GM18520 (cell line): ENCODE measurements at regions not wholly inside any gene's neighbourhood (a gene's known extent, or its start where the extent isn't known, plus 50 kb on each side); places are given as distances from the start of the nearest gene placed in this dataset.

Experiments
- ATAC-seq: cut with Tn5 transposase; IDR thresholded peaks from one replicate; pipeline ENCODE4 v1.9.1; 2021; ENCODE audit not compliant: unreplicated experiment

- ATAC-seq: no peak
Observed at GRCh38 chr4:32334759-32335158, 1614.6 kb downstream of the PCDH7 start.

- no peak for ATAC-seq
Observed at GRCh38 chr4:32337403-32337802, 1617.2 kb downstream of the PCDH7 start.

DNA sequence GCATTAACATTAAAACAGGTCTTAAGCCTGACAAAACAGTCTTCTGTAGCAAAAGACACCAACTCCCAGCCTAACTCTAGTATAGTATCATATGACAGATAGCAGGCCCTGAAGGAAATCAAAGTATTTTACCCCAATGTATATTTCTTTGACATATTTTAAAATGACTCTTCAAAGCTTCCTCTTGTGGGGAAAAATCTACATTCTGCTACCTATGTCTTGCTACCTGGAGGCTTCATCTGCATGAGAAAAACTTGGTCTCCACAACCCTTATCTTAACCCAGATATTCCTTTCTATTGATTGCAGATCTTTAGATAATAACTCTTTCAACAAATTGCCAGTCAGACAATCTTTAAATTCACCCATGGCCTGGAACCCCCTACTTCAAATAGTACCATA is 1620.4 kb downstream of the PCDH7 start:
- ATAC-seq: no peak

DNA sequence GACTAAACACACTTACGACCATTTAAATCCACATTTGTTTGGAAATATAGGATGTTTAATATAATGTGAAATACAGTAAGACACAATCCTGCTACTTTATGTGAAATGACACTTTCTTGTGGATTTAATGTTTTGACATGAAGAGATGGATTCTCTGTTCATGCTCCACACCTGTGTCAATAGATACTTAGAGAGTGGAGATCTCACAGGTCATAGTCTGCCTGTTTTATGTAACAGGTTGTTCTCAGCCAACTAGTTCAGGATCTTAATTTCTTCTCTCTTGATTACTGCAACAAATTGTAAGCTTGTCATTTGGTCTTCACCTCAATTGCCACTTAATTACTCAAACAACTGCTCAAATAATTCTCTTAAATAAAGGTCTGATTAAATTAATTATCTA is 1621.2 kb downstream of the PCDH7 start:
- ATAC-seq: no peak

DNA sequence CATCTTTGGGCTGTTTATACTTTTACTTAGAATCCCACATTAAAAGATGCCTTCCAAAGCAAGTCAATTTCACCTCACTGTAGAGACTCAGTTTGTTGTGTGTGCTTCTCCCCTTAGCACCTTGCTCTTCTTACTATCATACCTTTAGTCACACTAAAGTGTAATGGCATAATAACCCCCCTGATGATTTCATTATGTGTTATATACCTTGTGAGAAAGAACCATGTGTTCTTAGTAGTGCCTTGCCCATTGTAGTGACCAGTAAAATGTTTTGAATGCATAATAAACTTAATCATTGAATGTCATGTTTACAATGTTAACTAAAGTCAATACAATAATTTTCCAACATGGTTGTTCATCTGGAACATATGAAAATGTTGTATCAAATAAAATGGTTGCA is 1621.9 kb downstream of the PCDH7 start:
- ATAC-seq: no peak

- ATAC-seq: no peak
Observed at GRCh38 chr4:32349026-32349425, 1628.9 kb downstream of the PCDH7 start.

DNA sequence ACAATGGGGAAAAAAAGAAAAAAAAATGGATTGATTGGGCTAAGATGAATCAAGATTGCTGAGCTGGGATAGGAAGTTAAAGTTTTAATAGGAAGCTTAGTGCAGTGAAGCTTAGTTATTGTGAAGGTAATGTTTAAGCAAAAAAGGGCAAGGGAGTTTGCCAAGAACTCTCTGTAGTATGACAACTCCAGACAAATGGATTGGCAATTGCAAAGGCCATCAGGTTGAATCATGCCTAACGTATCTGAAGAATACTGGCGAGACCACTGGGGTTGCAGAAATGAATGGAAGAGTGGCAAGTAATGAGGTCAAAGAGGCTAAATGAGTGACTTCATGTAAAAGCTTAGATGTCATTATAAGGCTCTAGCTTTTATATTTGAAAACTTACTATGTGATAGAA is 1654.0 kb downstream of the PCDH7 start:
- no peak for ATAC-seq

DNA sequence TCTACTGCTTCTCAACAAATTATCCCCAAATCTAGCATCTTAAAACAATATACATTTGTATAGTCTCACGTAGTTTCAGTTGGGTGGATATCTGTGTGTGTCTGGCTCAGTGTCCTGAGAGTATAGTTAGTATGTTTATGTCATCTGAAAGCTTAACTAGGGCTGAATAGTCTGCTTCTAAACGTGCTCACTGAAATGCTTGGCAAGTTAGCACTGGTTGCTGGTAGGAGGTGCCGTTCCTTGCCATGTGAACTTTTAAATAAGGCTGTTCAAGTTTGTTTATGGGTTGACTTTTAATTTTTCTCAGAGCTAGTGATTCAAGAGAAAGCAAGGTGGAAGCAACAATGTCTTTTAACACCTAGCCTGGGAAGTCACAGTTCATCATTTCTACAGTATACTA is 1673.6 kb downstream of the PCDH7 start:
- ATAC-seq: no peak

DNA sequence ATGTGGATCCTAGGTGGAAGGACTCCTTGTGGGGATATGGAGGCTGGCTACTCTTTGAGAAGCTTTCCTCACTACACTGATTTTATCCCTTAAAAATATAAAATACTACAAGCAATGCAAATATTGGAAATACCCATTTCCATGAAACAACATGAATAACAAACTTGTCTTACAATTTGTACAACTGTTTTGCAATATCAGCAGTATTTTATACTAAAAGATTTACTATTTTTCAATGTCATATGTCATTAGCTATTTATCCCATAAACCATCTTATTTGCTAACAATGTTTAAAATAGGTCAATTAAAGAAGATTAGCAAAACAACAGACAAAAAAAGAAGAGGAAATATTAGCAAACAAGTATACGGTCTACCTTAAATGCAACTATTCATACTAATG is 1674.1 kb downstream of the PCDH7 start:
- ATAC-seq: no peak

- no peak for ATAC-seq
Observed at GRCh38 chr4:32396507-32397070, 1676.4 kb downstream of the PCDH7 start.

GRCh38 chr4:32400870-32401269 is 1680.7 kb downstream of the PCDH7 start:
- no peak for ATAC-seq

- no peak for ATAC-seq
Observed at GRCh38 chr4:32417113-32417704, 1697.0 kb downstream of the PCDH7 start.

DNA sequence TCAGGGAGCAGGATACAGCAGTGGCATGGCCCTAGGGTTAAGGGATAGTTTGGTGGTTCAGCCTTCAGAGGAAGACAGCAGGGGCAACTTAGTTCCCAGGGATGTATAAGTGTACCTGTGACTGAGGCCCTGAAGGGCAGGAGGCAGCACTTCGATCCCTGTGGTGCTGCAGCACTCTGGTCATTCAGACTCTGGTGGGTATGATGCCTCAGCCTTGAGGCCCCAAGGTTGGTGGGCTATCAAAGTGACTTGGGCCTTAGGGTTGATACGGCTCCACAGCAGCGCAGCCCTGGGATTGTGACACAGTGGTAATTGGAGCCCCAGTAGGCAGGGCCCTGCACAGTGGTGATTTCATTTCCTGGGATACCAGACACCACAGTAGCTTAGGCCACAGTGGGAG is 1703.1 kb downstream of the PCDH7 start:
- no peak for ATAC-seq

DNA sequence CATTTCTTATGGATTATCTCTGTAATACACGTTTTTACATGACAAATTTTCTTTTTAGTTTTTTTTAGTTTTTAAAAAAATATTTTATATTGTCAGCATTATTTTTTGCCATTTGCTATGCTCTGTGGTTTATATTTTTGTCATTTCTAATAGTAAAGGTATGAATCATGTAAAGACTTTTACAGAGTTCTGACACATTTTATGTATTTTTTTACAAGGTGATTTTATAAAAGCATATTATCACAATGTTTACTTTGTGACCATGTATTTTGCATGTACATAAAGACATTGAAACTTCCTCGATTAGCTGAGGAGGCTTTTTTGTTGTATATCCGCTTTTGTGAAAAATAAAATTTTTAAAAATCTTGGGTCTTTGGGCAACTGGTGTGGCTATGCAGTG is 1705.1 kb downstream of the PCDH7 start:
- no peak for ATAC-seq

GRCh38 chr4:32427566-32427965 is 1707.4 kb downstream of the PCDH7 start:
- ATAC-seq: no peak

DNA sequence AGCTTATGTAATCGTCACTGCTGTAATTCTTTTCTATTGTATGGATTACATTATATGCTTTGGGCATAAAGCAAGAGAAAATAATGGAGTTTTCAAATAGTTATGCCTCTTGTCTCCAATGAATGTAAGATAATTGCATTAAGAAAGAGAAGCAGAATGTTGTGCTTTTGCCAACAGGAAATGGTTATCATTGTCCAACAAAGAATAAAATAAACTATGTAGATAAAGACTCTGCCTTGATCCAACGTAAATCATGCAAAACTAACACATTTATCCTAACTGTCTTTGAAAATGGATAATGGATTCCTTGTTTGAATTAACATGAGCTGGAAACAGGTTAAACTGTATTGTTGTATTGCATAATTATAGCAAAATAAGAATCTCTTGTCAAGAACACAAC is 1709.0 kb downstream of the PCDH7 start:
- no peak for ATAC-seq

DNA sequence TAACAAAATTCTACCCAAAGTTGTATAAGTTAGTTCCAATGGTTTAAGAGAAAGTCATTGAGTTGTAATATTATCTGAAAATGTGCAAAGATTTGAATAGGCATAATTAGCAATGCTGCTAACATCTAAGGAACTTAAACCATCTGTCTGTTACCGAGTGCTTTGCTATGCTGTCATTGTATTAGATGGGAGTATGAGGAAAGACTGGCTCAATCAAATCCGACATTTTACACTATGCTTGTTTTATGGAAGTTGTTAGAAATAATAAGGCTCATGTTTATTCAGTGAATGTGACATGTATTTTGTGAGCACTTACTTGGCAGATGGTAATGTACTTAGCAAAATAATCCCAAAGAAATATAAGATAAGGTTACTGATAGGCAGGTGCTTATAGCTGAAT is 1715.1 kb downstream of the PCDH7 start:
- ATAC-seq: no peak

DNA sequence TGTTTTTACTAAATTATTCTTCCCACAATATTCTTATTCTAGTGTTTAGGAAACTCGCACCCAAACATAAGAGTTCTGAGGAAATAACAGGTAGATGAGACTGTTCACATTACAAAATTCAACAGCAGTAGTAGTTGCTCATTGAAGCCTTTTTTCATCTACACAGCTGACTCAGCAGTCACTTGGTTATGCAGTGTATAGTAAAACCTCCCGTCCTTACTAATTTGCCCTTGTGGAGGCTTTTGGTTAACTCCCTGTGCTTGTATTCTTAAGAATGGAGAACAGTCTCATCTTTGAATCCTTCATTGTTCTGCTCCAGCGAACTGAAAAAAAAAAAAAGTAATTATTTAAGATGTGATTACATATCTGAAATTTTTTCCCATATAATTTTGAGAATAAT is 1716.6 kb downstream of the PCDH7 start:
- ATAC-seq: no peak

DNA sequence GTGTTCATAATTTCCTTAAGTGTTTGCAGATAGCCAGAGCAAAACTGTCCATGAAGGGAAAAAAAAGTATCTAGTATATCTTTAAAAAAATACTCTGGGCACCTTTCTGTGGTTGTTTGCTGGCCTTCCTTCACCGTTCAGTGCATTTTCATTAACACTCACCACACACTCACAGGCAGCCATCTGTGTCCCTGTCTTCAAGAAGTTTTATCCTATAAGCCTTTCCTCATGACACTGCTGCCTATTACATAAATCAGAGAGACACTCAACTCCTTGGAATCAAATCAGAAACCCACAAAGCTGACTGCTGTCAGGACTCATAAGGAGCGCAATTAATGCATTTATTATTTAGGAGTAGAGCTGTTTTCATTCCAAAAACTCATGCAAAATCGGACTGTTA is 1720.2 kb downstream of the PCDH7 start:
- ATAC-seq: no peak

DNA sequence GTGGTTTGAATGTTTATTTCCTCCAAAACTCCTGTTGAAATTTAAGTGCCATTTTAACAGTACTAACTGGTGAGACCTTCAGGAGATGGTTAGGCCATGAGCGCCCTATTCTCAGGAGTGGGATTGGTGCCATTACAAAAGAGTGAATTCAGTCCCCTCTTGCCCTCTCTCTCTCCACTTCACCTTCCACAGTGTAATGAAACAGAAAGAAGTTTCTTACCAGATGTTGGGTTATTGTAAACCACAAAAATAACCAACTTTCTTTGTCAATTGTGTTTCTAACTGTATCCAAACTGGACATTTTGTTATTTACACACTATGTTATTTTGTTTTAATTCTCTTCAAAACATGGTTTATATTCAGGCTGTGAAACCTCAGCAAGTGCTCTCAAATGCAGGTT is 1734.3 kb downstream of the PCDH7 start:
- no peak for ATAC-seq

DNA sequence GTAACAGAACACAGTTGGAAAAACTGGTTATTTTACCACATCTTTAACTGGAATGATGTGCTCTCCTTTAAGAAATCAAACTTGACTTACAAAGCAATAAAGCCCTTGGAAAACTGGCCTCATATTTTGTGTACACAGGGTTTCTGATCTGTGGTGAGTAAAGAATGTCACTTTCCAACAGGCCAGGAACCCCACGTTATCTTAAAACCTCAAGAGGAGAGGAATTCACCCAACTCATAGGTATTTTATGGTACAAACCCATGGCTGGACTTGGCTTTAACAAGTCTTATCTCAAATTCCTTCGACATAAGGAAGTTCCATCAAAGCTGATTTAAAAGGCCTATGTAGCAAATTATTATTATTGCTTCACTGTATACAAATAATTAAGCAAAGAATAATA is 1735.1 kb downstream of the PCDH7 start:
- no peak for ATAC-seq

- ATAC-seq: no peak
Observed at GRCh38 chr4:32460972-32461371, 1740.8 kb downstream of the PCDH7 start.

DNA sequence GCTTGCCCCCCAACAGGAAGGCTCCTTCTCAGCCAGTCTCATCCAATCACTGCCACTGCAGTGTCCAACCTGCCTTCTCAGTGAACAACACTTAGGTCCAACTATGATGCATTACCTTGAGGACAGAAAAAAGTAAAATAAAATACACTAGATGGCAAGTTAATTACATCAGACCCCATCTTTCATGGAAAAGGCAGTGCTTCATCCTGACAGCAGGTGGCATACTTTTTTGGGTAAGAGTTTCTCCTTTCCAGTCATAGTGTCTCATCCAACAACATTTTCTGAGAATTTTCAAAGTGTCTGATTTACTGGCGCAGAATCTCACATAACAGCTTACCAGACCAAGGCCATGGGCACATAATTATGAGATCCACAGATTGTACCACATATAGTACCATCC is 1742.8 kb downstream of the PCDH7 start:
- ATAC-seq: no peak
